Neural progenitor cell (in vitro differentiated cells): ENCODE measurements at regions not wholly inside any gene's neighbourhood (a gene's known extent, or its start where the extent isn't known, plus 50 kb on each side); places are given as distances from the start of the nearest gene placed in this dataset.

Experiments
- CTCF ChIP-seq: fragments of 200-600 bp; sonication (generic); IDR thresholded peaks from 2 replicates; pipeline ENCODE4 v1.5.1; 2017; ENCODE audit warnings: antibody characterized with exemption, mild to moderate bottlenecking
- EZH2 ChIP-seq: fragments of 200-600 bp; sonication (generic); IDR thresholded peaks from 2 replicates; pipeline ENCODE4 v1.6.1; 2017; ENCODE audit warnings: antibody characterized with exemption, mild to moderate bottlenecking, moderate library complexity
- EZH2phosphoT487 ChIP-seq: fragments of 200-600 bp; sonication (generic); IDR thresholded peaks from 2 replicates; pipeline ENCODE4 v1.6.1; 2017; ENCODE audit warnings: antibody characterized with exemption

- no peak for TF ChIP-seq EZH2
- TF ChIP-seq CTCF, result no peak
- TF ChIP-seq EZH2phosphoT487, result no peak
Observed at GRCh38 chr21:33968995-33969348, 53.4 kb upstream of the ATP5PO start.
